ENCODE measurements at regions not wholly inside any gene's neighbourhood (a gene's known extent, or its start where the extent isn't known, plus 50 kb on each side); places are given as distances from the start of the nearest gene placed in this dataset.

- no peak overlapping the region for H3K27ac Mint-ChIP-seq
- Histone ChIP-seq H3K36me3 (replicated peaks in 1 of 2; ENCODE audit: control insufficient read depth in 1 of 2, insufficient read depth in 2 of 2, low read length in 2 of 2) (no peaks in the 10 kb centered on the region), H3K4me2 (replicated peaks; ENCODE audit: extremely low read depth, low read length, poor library complexity, severe bottlenecking) (no peak overlapping the region), H3K27me3 (ENCODE audit: control insufficient read depth in 2 of 2, insufficient read depth in 2 of 2, low read length in 2 of 2) (no peaks in the 10 kb centered on the region), H4K20me1 (ENCODE audit: insufficient read depth, low read length) (no peaks in the 10 kb centered on the region), H3K9me3 (replicated peaks in 1 of 2; ENCODE audit: control insufficient read depth in 1 of 2, insufficient read depth in 1 of 2, low read length in 2 of 2) (peaks cover 0 to 5% of the 10 kb centered on the region in 2 donors), H3K27ac (ENCODE audit: low read depth in 1 of 2, low read length in 2 of 2) (no peak overlapping the region), H3K4me3 (replicated peaks in 1 of 3; ENCODE audit: low read depth in 2 of 3, low read length in 3 of 3) (no peak overlapping the region), H2AFZ (ENCODE audit: insufficient read depth, low read depth, low read length, poor library complexity, severe bottlenecking) (no peak overlapping the region), H3K9ac (ENCODE audit: insufficient read depth, low read length, poor library complexity, severe bottlenecking) (no peak overlapping the region), H3K79me2 (ENCODE audit: insufficient read depth, low read length) (no peaks in the 10 kb centered on the region), H3K4me1 (ENCODE audit: control insufficient read depth in 1 of 2, insufficient read depth in 2 of 2, low read length in 2 of 2) (no peaks in the 10 kb centered on the region)
- no peak overlapping the region for H3K4me3 Mint-ChIP-seq
- H3K4me1 Mint-ChIP-seq = no peaks in the 10 kb centered on the region
- DNase-seq = no peak
- H3K9me3 Mint-ChIP-seq = peaks cover 0 to 4% (median 2%) of the 10 kb centered on the region in 7 donors
- TF ChIP-seq CTCF (IDR thresholded peaks at IDR 0.05) = no peak
- no CpG with 5 or more reads among the region's 1 CpG for WGBS (ENCODE audit: insufficient coverage)
- intact Hi-C loops (cut with micrococcal nuclease) = no loop called here
- H3K36me3 Mint-ChIP-seq = no peaks in the 10 kb centered on the region
- no peaks in the 10 kb centered on the region for H3K27me3 Mint-ChIP-seq (ENCODE audit: low read depth in 3 of 3)
Observed at GRCh38 chr11:90564531-90564930, 341.7 kb upstream of the CHORDC1 start.

- Histone ChIP-seq H3K9me3 (replicated peaks in 1 of 2; ENCODE audit: control insufficient read depth in 1 of 2, insufficient read depth in 1 of 2, low read length in 2 of 2) (peaks cover 8 to 11% of the 10 kb centered on the region in 2 donors), H3K36me3 (replicated peaks in 1 of 2; ENCODE audit: control insufficient read depth in 1 of 2, insufficient read depth in 2 of 2, low read length in 2 of 2) (no peaks in the 10 kb centered on the region), H3K27me3 (ENCODE audit: control insufficient read depth in 2 of 2, insufficient read depth in 2 of 2, low read length in 2 of 2) (no peaks in the 10 kb centered on the region), H3K27ac (ENCODE audit: low read depth in 1 of 2, low read length in 2 of 2) (no peak overlapping the region), H3K4me2 (replicated peaks; ENCODE audit: extremely low read depth, low read length, poor library complexity, severe bottlenecking) (no peak overlapping the region), H3K4me3 (replicated peaks in 1 of 3; ENCODE audit: low read depth in 2 of 3, low read length in 3 of 3) (no peak overlapping the region), H3K79me2 (ENCODE audit: insufficient read depth, low read length) (no peaks in the 10 kb centered on the region), H2AFZ (ENCODE audit: insufficient read depth, low read depth, low read length, poor library complexity, severe bottlenecking) (no peak overlapping the region), H4K20me1 (ENCODE audit: insufficient read depth, low read length) (no peaks in the 10 kb centered on the region), H3K9ac (ENCODE audit: insufficient read depth, low read length, poor library complexity, severe bottlenecking) (no peak overlapping the region), H3K4me1 (ENCODE audit: control insufficient read depth in 1 of 2, insufficient read depth in 2 of 2, low read length in 2 of 2) (no peaks in the 10 kb centered on the region)
- H3K27ac Mint-ChIP-seq = no peak overlapping the region
- no peaks in the 10 kb centered on the region for H3K36me3 Mint-ChIP-seq
- H3K9me3 Mint-ChIP-seq = peaks cover 0 to 11% (median 10%) of the 10 kb centered on the region in 7 donors
- no peaks in the 10 kb centered on the region for H3K4me1 Mint-ChIP-seq
- no peak for DNase-seq
- no peak overlapping the region for H3K4me3 Mint-ChIP-seq
- TF ChIP-seq CTCF (IDR thresholded peaks at IDR 0.05) = no peak
- intact Hi-C loops (cut with micrococcal nuclease) = no loop called here
- 88% methylated on average over 3 of the region's 4 CpGs for WGBS (ENCODE audit: insufficient coverage)
- H3K27me3 Mint-ChIP-seq (ENCODE audit: low read depth in 3 of 3) = no peaks in the 10 kb centered on the region
Observed at GRCh38 chr11:90558328-90558865, 335.5 kb upstream of the CHORDC1 start.

Data from CD14-positive monocyte (primary cell).